Muscle of arm (tissue), 1 donor: ENCODE measurements at regions not wholly inside any gene's neighbourhood (a gene's known extent, or its start where the extent isn't known, plus 50 kb on each side); places are given as distances from the start of the nearest gene placed in this dataset.

Experiments
- DNase-seq: peaks from one replicate; pipeline ENCODE4 v3.0.0-alpha.2; 2013

DNA sequence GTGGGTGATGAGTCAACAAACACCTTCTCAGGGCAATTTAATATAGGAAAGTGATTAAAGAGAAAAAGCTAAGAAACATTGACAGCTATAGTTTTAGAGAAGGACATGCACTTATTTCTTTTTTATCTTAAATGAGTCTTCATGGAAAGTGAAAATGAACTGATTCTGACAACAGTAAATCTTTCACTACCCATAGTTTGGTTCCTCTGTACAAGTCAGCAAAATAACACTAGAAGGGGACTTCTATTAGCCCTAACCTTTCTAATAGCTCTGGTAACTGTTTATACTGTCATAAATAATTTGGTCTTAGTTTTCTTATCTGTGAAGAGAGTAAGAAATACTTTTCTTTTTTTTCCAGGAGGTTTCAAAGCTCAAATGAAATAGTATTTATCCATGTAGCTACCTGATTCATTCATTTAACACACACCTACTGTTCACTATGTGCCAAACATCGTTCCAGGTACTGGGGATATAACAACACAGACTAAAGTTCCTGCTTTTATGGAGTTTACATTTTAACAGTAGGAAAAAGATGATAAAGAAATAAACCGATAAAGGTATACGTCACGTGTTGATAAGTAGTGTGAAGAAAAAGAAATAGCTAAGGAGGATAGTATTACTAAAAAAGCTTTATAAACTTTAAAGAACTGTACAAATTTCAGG, 148.2 kb downstream of the PCSK1 start:
- no peak for DNase-seq

DNA sequence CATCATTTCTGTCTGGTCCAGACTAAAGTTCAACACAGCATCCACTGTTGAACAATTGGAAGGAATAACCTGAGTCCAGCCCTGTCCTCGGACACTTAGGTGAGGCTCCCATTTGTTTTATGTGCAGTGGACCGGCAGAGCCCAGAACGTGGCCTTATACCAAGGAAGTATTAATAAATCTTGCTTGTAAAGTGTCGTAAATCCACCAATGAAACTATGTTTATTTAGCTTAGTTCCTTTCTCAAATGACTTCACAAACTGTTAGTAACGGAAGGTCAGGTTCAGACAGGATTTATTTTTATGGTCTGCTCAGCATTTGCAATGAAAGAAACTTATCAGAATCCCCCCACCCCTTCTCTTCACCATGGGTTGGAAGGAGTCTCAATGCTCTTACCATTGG, 149.5 kb downstream of the PCSK1 start:
- DNase-seq = no peak

DNA sequence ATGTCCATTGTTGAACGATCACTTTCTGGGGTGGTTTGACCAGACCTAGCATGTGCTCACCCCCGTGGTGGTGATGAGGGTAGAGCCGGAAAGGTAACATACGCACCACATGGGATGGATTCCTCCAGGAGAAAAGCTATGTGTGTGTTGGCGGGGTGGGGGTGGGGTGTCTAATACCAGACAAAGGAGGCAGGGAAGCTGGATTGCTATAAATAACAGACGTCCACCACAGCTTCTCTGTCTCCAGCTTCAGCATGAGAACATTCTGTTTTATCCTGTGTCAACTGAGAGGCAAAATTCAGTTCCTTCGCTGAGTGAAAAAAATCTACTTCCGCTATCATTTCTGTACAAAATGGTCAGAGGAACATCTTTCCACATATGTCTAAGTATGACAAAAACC, 151.0 kb downstream of the PCSK1 start:
- DNase-seq = no peak

DNA sequence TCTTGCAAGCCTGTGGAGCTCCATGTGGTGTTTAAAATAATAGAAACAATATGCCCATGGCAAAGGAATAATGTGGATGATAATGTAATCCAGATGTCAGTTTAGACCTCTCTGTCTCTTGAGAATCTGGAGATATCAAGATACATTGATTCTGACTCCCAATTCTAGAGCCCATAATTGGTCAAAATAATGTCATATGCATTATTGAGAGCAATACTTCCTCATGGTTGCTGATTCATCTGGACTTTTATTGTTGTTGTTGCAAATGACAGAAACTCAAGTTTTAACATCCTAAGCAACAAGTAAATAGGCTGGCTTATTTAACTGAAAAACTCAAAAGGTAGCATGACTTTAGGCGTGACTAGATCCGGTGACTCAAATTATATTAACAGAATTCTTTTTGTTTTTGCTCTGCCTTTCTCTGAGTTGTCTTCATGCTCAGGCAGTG, 152.1 kb downstream of the PCSK1 start:
- DNase-seq = no peak

DNA sequence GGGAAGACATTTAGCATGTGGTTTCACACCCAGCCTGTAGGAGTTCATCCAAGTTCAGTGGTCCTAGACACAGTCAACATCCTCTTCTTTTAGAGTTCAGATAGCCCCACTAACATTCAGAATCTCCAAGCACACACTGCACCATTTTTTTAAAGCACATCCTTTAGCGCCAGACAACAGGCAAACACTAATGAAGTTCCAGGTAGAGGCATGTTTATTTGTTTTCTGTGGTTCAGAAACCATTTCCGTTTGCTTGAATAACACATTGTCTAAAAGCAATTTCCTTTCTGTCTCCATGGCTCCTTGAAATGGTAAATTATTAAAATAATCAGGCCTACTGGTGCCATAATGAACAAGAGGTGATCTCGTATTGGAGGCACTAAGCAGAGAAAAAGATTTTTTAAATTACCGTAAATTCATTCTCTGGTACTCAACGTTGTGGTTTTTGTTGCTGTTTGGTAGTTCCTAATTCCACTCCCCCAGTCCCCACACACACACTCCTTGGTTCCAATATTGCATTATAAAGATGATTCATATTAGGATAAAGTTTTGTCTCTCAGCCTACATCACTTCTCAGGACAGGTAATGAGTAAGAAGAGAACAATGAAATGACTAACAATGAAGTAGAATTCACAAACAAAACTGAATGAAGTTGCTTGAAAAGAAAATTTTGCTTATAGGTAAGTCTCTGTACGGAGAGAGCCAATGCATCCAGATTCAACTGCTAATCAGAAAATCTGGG, 153.1 kb downstream of the PCSK1 start:
- no peak for DNase-seq

DNA sequence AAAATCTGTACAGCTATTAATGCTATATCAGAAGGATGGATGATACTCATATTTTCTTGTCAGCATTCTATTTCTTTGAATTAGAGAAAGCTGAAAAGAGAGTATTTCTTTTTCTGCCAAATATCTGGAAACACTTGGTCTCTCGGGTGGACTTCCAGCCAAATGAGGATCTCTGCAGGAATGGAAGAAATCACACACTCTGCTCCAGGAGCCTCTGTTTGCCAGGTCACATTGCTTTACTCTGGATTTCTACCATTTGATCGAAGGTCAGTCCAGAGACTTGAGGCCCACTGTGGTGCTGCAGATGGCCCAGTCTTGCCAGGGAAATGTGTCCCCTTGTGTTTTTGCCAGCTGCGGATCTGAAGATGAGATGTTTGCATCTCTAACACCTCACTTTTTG, 154.1 kb downstream of the PCSK1 start:
- DNase-seq = peak; percentile 82

DNA sequence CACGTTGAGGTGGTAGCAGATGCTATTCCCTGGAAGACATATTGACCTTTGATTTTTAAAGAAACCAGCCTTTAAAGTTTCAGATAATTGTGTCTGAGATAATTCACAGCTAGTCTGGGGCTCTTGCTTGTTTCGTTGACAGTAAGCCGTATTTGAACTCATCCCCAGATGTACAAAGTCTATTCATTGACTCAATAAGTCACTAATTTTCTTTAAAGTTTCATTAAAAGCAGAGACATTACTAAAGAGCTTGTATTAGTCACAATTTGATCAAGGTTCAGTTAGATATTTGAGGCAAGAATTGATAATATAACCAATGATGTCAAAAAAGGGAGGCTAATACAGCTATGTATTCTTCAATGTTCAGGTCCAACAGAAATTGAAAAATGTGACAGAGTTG, 158.0 kb downstream of the PCSK1 start:
- DNase-seq = no peak

DNA sequence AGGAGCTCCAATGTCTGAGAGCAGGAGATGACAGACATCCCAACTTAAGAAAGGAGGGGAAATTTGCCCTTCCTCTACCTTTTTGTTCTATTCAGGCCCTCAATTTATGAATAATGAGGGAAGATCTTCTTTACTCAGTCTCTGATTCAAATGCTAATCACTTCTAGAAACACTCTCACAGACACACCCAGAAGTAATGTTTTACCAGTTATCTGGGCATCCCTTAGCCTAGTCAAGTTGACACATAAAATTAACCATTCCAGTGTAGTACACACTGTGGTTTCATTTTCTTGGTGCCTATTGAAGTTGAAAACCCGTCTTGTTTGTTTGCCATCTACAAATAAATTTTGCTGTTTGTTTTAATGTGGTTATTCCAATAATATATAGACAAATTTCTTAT, 167.6 kb downstream of the PCSK1 start:
- DNase-seq = no peak

DNA sequence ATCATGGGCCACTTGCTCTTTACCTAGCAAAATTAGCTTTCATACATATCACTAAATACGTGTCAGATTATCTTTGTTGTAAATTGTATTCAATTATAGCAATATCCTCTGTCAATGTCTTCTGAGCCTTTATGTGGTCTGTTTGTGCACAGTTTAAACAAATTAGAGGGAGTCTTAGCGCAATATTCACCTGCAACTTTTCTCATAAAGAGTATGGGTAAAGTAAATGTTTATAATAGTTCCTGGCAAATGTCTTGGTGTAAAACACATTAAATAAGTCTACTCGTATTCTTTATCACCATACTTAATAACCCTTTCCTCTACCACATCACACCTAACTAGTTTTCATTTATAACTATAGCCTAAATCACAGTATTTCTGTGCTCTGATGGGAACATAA, 169.0 kb downstream of the PCSK1 start:
- DNase-seq = no peak

DNA sequence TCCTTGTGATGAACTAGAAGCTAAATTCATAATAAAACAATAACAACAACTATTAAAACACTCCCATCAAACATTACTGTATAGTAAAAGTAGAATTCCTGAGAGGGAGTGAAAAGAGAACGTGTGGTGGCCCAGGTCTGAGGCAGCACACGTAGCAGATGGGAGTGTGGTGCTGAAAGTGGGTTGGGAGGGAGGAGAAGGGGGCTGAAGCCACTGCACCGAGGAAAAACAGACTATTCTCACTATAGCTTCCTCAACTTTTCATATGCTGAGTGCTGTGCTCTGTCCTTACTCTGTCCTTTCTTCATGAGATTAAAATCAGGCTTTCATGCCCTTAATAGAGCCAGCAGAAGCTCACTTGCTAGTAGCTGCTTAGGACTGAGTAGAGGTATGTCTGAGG, 170.9 kb downstream of the PCSK1 start:
- no peak for DNase-seq

DNA sequence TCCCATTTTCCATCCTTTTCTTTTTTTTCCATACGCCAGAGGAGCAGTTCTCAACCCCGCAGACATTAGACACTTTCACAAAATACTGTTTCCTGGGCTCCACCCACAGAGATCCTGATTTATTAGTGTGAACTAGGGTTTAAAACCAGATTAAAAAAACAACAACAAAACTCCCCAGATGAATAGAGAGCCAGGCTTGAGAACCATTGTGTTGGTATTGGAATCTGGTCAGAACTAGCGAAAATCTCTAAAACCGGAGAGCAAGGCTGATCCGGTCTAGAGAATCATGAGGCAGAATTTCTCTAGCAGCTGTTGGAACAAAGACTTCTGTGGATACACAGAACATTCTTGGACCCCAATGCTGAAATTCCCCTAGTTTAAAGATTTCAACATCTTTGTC, 173.0 kb downstream of the PCSK1 start:
- DNase-seq = no peak

DNA sequence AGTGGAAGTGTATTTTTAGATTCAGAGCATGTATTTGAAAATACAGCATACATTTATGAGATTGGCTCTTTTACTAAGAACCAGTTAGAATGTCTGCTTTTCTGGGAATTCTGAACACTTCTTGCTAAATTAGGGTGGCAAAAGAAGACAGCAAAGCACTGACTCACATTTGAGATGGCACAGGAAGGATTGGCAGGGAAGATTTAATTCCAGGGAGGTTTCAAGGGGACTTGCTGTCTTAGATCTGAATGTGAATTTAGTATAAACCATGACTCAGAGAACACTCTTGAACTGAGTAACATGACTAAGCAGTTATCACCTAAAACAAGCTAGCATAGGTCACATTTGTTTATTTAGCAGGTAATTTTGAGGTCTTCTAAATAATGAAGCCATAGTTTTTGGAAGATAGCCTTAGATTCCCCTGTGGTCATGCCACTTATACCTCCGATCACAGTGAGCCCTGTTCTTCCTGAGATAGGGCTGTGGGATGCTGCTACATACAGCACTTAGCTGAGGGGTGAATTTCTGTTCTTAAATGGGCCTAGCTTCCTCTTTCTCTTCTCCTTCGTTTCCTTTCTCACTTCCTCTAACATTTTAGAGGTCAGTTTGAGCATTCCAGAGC, 173.8 kb downstream of the PCSK1 start:
- no peak for DNase-seq

DNA sequence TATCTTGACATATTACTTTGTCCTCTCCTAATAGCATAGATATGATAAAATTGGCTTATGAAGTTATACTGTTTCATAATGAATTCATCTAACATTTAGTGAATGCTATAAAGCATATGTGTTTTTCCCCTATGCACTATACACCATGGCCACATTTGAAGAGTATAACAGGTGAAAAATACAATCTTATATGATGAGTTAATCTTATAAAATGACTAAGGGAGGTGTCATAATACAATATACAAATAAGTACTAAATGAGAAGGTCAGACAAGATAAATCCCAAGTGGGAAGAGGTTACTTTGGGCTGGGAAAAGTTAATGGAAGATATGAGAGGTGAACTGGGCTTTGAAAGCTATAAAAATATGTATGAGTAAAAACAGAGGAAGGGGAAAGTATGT, 174.4 kb downstream of the PCSK1 start:
- no peak for DNase-seq

DNA sequence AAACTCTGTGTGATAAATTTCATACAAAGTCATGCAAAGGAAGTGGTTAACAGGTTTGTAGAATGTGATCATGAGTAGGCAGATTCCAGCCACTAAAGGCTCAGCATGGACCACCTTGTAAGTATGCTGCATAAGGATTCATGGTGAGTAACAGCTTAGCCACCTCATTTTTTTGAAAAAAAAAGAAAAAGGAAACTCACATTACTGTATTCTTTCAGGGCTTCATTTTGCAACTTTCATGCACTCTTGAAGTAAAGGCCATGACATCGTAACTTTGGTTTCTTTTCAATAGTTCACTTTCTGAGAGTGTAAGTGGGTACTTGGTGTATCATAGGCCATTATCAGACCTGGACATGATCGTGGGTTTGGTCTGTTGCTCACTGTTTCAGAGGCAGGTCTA, 175.1 kb downstream of the PCSK1 start:
- DNase-seq = no peak

DNA sequence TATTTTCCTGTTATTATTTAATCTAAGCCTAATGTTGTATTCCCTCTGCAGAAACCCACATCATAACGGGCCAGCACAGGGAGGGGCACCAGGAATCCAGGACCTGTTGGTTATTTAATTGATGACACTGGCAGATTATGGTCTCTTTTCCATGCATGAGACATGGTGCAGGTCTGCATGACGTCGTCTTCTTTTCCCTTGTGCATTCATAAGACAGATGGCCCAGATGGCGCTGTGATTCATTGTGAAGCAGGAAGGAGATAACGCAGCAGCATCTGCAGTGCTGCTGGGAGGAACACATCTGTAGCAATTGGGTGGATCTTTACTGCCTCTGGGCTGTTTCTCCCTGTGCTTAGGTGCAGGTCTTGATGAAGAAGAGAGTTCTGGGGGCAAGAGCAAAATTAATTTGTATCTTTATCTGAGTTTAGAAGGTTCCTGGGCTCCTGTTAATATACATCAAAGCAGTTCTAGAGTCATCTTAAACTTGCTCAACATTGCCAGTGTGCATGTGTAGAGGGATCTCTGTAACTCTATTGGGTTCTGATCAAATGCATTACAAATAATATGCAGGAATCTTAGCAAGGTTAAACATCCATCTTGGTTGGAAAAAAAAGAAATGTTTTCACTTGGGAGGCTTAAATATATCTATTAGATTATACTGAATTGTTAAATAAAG, 176.1 kb downstream of the PCSK1 start:
- no peak for DNase-seq

DNA sequence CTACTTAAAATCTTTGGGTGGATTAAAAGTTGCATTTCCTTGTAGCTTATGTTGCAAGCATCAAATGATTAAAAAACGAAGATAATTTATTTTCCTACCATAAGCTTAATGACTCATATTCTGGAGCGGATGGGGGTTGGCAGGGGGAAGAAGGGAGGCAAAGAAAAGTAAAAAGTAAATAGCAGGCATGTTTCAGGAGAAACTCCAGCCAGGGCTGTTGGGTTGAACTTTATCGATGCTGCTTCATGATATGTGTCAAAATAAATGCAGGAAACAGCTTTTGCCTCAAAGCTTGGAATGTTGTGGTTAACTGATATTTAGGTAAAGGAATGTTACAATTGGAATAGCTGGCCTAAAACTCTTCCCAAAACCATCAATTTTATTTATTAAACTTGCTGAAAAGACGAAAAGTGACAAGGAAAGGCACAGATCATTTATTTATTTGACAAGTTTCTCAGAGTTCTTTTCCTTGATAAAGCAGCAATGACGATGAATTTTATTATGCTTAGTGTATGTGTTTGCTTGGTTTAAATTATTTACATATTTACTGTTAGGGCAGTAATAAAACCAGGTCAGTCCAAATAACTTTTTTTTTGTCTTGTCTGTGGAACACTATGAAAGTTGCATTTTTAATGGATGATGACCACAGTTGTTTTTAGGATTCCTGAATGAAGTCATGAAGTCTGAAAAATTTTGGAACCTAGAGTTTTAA, 177.9 kb downstream of the PCSK1 start:
- no peak for DNase-seq

DNA sequence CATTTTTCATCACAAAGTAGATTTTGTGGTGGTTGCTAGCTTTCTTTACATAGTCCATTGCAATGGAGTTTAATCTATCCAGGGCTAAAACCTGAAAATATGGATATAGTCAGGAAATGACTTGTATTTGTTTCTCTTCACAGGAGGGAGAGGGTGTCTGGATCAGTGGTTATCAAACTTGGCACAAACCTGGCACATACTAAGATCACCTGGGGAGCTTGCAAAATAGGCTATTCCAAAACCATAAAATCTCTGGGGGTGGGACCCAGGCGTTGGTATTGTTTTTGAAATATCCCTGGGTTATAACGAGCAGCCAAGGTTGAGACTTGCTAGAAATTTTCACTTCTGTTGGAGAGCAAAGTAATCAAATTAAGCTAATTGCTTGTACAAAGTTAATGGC, 179.9 kb downstream of the PCSK1 start:
- DNase-seq = no peak

DNA sequence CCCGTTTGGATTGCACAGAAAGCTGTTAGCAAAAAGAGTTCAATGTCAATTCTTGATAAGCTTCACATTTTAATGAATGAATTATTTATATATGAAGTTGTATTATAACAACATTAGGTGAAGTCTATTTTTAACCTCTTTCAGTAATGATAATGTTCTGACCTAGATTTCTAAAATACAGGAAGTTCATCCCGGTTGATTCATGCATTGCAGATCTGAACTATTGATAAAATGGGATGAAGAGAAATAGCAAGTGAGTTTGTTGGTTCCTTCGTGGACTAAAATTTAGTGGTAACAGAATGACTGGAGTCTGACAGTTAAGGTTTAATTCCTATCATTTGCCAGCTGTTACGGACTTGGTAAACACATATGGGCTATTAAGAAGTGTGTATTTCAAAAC, 180.5 kb downstream of the PCSK1 start:
- no peak for DNase-seq

DNA sequence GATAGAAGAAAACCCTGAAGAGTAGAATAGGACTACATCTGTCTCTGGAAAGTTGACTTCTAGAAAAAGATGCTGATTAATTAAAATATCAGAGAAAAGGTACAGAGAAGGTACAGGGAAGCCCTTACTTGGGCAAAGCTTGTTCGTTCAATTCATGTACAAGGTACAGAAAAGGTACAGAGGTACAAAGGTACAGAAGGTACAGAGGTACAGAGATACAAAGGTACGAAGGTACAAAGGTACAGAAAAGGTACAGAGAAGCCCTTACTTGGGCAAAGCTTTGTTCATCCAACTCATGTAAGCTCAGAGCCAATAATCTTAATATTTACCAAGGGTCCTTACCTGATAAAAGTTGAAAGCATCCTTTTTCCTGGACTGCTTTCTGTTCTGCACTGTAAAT, 182.3 kb downstream of the PCSK1 start:
- DNase-seq = no peak

DNA sequence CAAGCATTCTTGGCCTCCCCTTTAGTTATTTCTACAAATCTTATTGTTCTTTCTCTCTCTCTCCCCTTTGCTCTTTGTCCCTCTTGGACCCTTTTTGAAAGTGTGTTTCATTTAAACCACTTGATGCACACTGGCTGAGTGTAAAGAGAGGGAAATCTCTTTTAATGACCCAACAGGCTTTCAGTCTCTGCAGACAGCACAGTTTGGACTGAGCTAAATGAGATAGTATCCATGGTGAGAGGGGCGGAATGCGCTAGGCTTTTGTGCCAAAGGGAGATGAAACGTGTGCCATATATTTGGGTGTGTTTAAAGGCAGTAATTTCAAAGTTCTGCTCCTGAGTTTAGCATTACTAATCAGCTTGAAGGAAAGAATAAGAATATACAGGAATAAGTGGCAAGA, 184.9 kb downstream of the PCSK1 start:
- no peak for DNase-seq

DNA sequence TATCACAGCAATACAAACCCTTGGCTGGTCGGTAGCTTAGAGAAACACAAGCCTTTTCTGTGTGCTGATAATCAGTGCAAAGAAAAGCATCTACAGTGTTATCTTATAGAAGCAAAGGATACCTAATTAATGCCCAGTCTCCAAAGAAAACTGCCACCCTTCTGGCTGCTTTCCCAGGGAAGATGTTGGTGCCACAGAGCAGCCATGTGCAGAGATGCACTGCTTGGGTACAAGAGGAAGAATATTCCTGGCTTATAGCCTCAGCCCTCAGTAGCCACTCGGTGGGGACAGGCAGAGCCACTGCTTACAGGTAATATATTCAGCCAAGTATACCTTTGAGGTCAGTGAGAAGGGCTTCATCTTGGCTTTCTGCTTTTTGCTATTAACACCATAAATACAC, 185.3 kb downstream of the PCSK1 start:
- no peak for DNase-seq

DNA sequence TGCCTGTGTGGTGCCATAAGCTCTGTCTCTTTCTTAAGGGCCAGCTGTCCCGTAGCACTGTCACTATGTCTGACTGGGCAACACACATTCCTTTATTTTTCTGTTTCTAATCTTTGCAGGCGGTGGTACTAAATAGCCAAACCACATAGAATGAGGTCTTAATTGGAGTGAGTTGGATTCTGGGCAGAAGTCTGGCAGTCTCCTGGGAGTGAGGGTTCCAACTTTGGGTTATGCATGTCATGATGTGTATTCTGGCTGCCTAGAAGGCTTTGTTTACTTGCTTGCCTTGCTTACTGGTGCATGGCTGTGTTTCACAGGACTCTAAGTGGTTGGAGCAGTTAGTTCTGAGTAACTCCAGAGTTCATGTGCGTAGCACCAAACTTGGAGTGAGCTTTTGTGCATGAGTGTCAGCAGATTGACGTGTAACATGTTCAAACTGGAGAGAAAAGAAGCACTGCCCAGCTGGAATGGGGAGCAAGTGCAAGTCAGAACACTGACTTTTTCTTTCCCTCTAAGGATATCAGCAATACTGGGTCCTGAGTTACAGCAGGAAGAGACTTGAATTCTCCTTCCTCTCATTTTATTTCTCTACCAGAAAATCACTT, 185.8 kb downstream of the PCSK1 start:
- DNase-seq = peak; percentile 31
